GM23338 (cell line): ENCODE measurements at regions not wholly inside any gene's neighbourhood (a gene's known extent, or its start where the extent isn't known, plus 50 kb on each side); places are given as distances from the start of the nearest gene placed in this dataset.
"Not testable (repeated sequence)": the region's sequence is repeated elsewhere in the genome, so short reads cannot be mapped to it uniquely, and the experiment has no call there.

ENCODE experiments used
- ATAC-seq: fragments of 200-7000 bp; cut with Tn5 transposase; 3 replicates; pipeline ENCODE4 v1.9.1; 2020
- DNase-seq: peaks from one replicate; pipeline ENCODE4 v3.0.0-alpha.2; 2015; ENCODE audit warnings: low spot score
- H2AFZ ChIP-seq: fragments of 200-600 bp; sonication (generic); 2 replicates; pipeline ENCODE4 v1.8.0; 2016; ENCODE audit warnings: antibody characterized with exemption, mild to moderate bottlenecking, moderate library complexity
- H3F3A ChIP-seq: fragments of 200-600 bp; sonication (generic); replicated peaks from 2 replicates; pipeline ENCODE4 v1.8.0; 2017; ENCODE audit warnings: antibody characterized with exemption, mixed run types, low read depth
- H3K27ac ChIP-seq: fragments of 200-600 bp; sonication (generic); 2 replicates; pipeline ENCODE4 v1.6.1; 2016; ENCODE audit warnings: low read depth
- H3K27me3 ChIP-seq: fragments of 200-600 bp; sonication (generic); 2 replicates; pipeline ENCODE4 v1.8.0; 2016; ENCODE audit warnings: mild to moderate bottlenecking, mixed run types, moderate library complexity; ENCODE audit not compliant: insufficient read depth
- H3K36me3 ChIP-seq: fragments of 200-600 bp; sonication (generic); 2 replicates; pipeline ENCODE4 v1.8.0; 2016; ENCODE audit warnings: mild to moderate bottlenecking; ENCODE audit not compliant: insufficient read depth
- H3K4me1 ChIP-seq: fragments of 200-600 bp; sonication (generic); 2 replicates; pipeline ENCODE4 v1.8.0; 2016; ENCODE audit warnings: mild to moderate bottlenecking, moderate library complexity; ENCODE audit not compliant: insufficient read depth
- H3K4me2 ChIP-seq: fragments of 200-600 bp; sonication (generic); 2 replicates; pipeline ENCODE4 v1.7.1; 2017; ENCODE audit warnings: mixed run types
- H3K4me3 ChIP-seq: fragments of 200-600 bp; sonication (generic); 2 replicates; pipeline ENCODE4 v1.6.1; 2016; ENCODE audit warnings: mixed run types
- H3K79me2 ChIP-seq: fragments of 200-600 bp; sonication (generic); replicated peaks from 2 replicates; pipeline ENCODE4 v1.8.0; 2017; ENCODE audit warnings: mild to moderate bottlenecking; ENCODE audit not compliant: insufficient read depth
- H3K9me2 ChIP-seq: fragments of 200-600 bp; sonication (generic); 2 replicates; pipeline ENCODE4 v1.8.0; 2017; ENCODE audit not compliant: insufficient read depth
- H4K20me1 ChIP-seq: fragments of 200-600 bp; sonication (generic); replicated peaks from 2 replicates; pipeline ENCODE4 v1.8.0; 2017; ENCODE audit warnings: mild to moderate bottlenecking; ENCODE audit not compliant: insufficient read depth
- H3K27ac Mint-ChIP-seq: 2 replicates; pipeline ENCODE4 v1.8.0; 2020; ENCODE audit warnings: inconsistent platforms, mild to moderate bottlenecking, moderate library complexity, mixed read lengths
- H3K27me3 Mint-ChIP-seq: 3 replicates; pipeline ENCODE4 v1.8.0; 2022; ENCODE audit warnings: low read depth, mild to moderate bottlenecking, moderate library complexity, mixed read lengths, inconsistent platforms; ENCODE audit not compliant: insufficient read depth, poor library complexity
- H3K36me3 Mint-ChIP-seq: 3 replicates; pipeline ENCODE4 v1.8.0; 2021; ENCODE audit warnings: low read depth, mild to moderate bottlenecking, inconsistent platforms, moderate library complexity, mixed read lengths
- H3K4me1 Mint-ChIP-seq: 3 replicates; pipeline ENCODE4 v1.8.0; 2020; ENCODE audit warnings: mild to moderate bottlenecking, inconsistent platforms, mixed read lengths
- H3K4me3 Mint-ChIP-seq: 3 replicates; pipeline ENCODE4 v1.8.0; 2021; ENCODE audit warnings: moderate library complexity, mild to moderate bottlenecking, inconsistent platforms, mixed read lengths
- H3K9me3 Mint-ChIP-seq: 3 replicates; pipeline ENCODE4 v1.8.0; 2020; ENCODE audit warnings: moderate library complexity, mild to moderate bottlenecking, inconsistent platforms, mixed read lengths
- CREB1 ChIP-seq: fragments of 250-450 bp; sonication (Bioruptor Pico); IDR thresholded peaks from 2 replicates; pipeline ENCODE4 v1.5.0; 2020; ENCODE audit warnings: low read depth, mild to moderate bottlenecking, moderate library complexity
- ETS1 ChIP-seq: IDR thresholded peaks from 2 replicates; pipeline ENCODE4 v1.6.1; 2016; ENCODE audit warnings: antibody characterized with exemption
- EZH2 ChIP-seq: fragments of 200-600 bp; sonication (generic); IDR thresholded peaks from one replicate; pipeline ENCODE4 v1.8.0; 2017; ENCODE audit warnings: antibody characterized with exemption, mild to moderate bottlenecking, low read depth; ENCODE audit not compliant: unreplicated experiment
- JUNB ChIP-seq: IDR thresholded peaks from one replicate; pipeline ENCODE4 v1.6.1; 2016; ENCODE audit warnings: antibody characterized with exemption; ENCODE audit not compliant: unreplicated experiment
- NANOG ChIP-seq: IDR thresholded peaks from 2 replicates; pipeline ENCODE4 v1.6.1; 2016; ENCODE audit warnings: antibody characterized with exemption, borderline replicate concordance
- POLR2AphosphoS5 ChIP-seq: IDR thresholded peaks from 2 replicates; pipeline ENCODE4 v1.6.1; 2016; ENCODE audit warnings: antibody characterized with exemption, low read depth
- REST ChIP-seq: IDR thresholded peaks from one replicate; pipeline ENCODE4 v1.6.1; 2018; ENCODE audit warnings: antibody characterized with exemption; ENCODE audit not compliant: unreplicated experiment
- ZNF114 ChIP-seq: fragments of 250-450 bp; sonication (Bioruptor Pico); IDR thresholded peaks from 2 replicates; pipeline ENCODE4 v1.5.0; 2020; ENCODE audit warnings: mild to moderate bottlenecking, moderate library complexity
- ZNF331 ChIP-seq: fragments of 250-450 bp; sonication (Bioruptor Pico); IDR thresholded peaks from 2 replicates; pipeline ENCODE4 v1.5.0; 2020; ENCODE audit warnings: low read depth, mild to moderate bottlenecking, moderate library complexity
- ZNF462 ChIP-seq: fragments of 250-450 bp; sonication (Bioruptor Pico); IDR thresholded peaks from 2 replicates; pipeline ENCODE4 v1.5.0; 2020; ENCODE audit warnings: mild to moderate bottlenecking, moderate library complexity

GRCh38 chr3:73827204-73827603, 202.5 kb upstream of the PDZRN3 start:
- no peaks in the 10 kb centered on the region for H3K79me2 ChIP-seq
- no peak overlapping the region for H3K27ac ChIP-seq
- Mint-ChIP-seq H3K4me1 (no peaks in the 10 kb centered on the region), H3K27ac (no peak overlapping the region), H3K9me3 (peaks cover 7% of the 10 kb centered on the region), H3K4me3 (no peak overlapping the region), H3K27me3 (no peaks in the 10 kb centered on the region), H3K36me3 (peaks cover 5% of the 10 kb centered on the region; the same call in 2 of the 3 replicates)
- H4K20me1 ChIP-seq, result no peaks in the 10 kb centered on the region
- no peaks in the 10 kb centered on the region for H3K36me3 ChIP-seq
- H3K27me3 ChIP-seq, result no peaks in the 10 kb centered on the region
- no peaks in the 10 kb centered on the region for H3F3A ChIP-seq
- no peaks in the 10 kb centered on the region for H3K4me1 ChIP-seq
- H2AFZ ChIP-seq, result no peak overlapping the region
- DNase-seq (no peak), ATAC-seq (no peak)
- peaks cover 5% of the 10 kb centered on the region; the same call in 1 of the 2 replicates for H3K9me2 ChIP-seq
- no peak overlapping the region for H3K4me3 ChIP-seq
- TF ChIP-seq CREB1 (CRISPR knock-in tag) (no peak), ZNF331 (CRISPR knock-in tag) (no peak), JUNB (no peak), EZH2 (no peak), NANOG (no peak), ETS1 (no peak), REST (no peak), POLR2AphosphoS5 (no peak), ZNF114 (CRISPR knock-in tag) (no peak), ZNF462 (CRISPR knock-in tag) (no peak)
- H3K4me2 ChIP-seq, result no peak overlapping the region

- peaks cover 22% of the 10 kb centered on the region; the same call in 2 of the 3 replicates for H3K36me3 Mint-ChIP-seq
- H3K79me2 ChIP-seq, DNase-seq, H3K27ac ChIP-seq, H2AFZ ChIP-seq, H3K4me3 Mint-ChIP-seq, H3F3A ChIP-seq, H4K20me1 ChIP-seq, H3K27me3 Mint-ChIP-seq, H3K4me2 ChIP-seq, H3K36me3 ChIP-seq, H3K27me3 ChIP-seq, H3K4me1 ChIP-seq, ATAC-seq, H3K27ac Mint-ChIP-seq, H3K4me3 ChIP-seq: not testable (repeated sequence)
- H3K9me2 ChIP-seq, result 0 out of 2 replicates have a peak, but pooled peaks cover 11% of the 10 kb centered on the region
- H3K4me1 Mint-ChIP-seq, result peaks cover 10% of the 10 kb centered on the region
- H3K9me3 Mint-ChIP-seq, result peaks cover 28% of the 10 kb centered on the region
These were observed 196.2 kb upstream of the PDZRN3 start for GRCh38 chr3:73820896-73821295.
